ENCODE measurements at regions not wholly inside any gene's neighbourhood (a gene's known extent, or its start where the extent isn't known, plus 50 kb on each side); places are given as distances from the start of the nearest gene placed in this dataset.

- WGBS (ENCODE audit: insufficient coverage, low lambda C conversion rate) = 100% methylated on average over 1 of the region's 1 CpG
- H3K4me1 ChIP-seq (ENCODE audit: control insufficient read depth, insufficient read depth, low read length) = no peaks in the 10 kb centered on the region
- no peak overlapping the region for H3K4me3 ChIP-seq (ENCODE audit: low read length)
- no peaks in the 10 kb centered on the region for H3K36me3 ChIP-seq (ENCODE audit: control insufficient read depth, insufficient read depth, low read length)
- H3K27me3 ChIP-seq (ENCODE audit: control insufficient read depth, insufficient read depth, low read length) = no peaks in the 10 kb centered on the region
- no peak overlapping the region for H3K27ac ChIP-seq (ENCODE audit: low read length)
- DNase-seq = no peak
- H3K9me3 ChIP-seq (ENCODE audit: control insufficient read depth, low read depth, low read length) = no peaks in the 10 kb centered on the region
Measured at GRCh38 chr6:80728101-80728750, 621.8 kb downstream of the BCKDHB start.

- no peak for DNase-seq
- Histone ChIP-seq H3K9me3 (ENCODE audit: control insufficient read depth, low read depth, low read length) (no peaks in the 10 kb centered on the region), H3K36me3 (ENCODE audit: control insufficient read depth, insufficient read depth, low read length) (no peaks in the 10 kb centered on the region), H3K27ac (ENCODE audit: low read length) (no peak overlapping the region), H3K4me1 (ENCODE audit: control insufficient read depth, insufficient read depth, low read length) (no peaks in the 10 kb centered on the region), H3K4me3 (ENCODE audit: low read length) (no peak overlapping the region), H3K27me3 (ENCODE audit: control insufficient read depth, insufficient read depth, low read length) (no peaks in the 10 kb centered on the region)
- 63% methylated on average over 2 of the region's 5 CpGs for WGBS (ENCODE audit: insufficient coverage, low lambda C conversion rate)
Measured at GRCh38 chr6:80725156-80725930, 618.9 kb downstream of the BCKDHB start.

GRCh38 chr6:80720824-80721223, 614.4 kb downstream of the BCKDHB start:
- no peak for DNase-seq
- no peak overlapping the region for H3K4me3 ChIP-seq (ENCODE audit: low read length)
- H3K27ac ChIP-seq (ENCODE audit: low read length) = no peak overlapping the region
- no peaks in the 10 kb centered on the region for H3K36me3 ChIP-seq (ENCODE audit: control insufficient read depth, insufficient read depth, low read length)
- H3K27me3 ChIP-seq (ENCODE audit: control insufficient read depth, insufficient read depth, low read length) = no peaks in the 10 kb centered on the region
- no peaks in the 10 kb centered on the region for H3K4me1 ChIP-seq (ENCODE audit: control insufficient read depth, insufficient read depth, low read length)
- whole genome bisulfite sequencing (ENCODE audit: insufficient coverage, low lambda C conversion rate) = no CpG with 5 or more reads among the region's 3 CpGs
- no peaks in the 10 kb centered on the region for H3K9me3 ChIP-seq (ENCODE audit: control insufficient read depth, low read depth, low read length)

- no peak for DNase-seq
- WGBS (ENCODE audit: insufficient coverage, low lambda C conversion rate) = 73% methylated on average over 2 of the region's 6 CpGs
- no peak overlapping the region for H3K27ac ChIP-seq (ENCODE audit: low read length)
- no peaks in the 10 kb centered on the region for H3K9me3 ChIP-seq (ENCODE audit: control insufficient read depth, low read depth, low read length)
- no peaks in the 10 kb centered on the region for H3K36me3 ChIP-seq (ENCODE audit: control insufficient read depth, insufficient read depth, low read length)
- H3K4me3 ChIP-seq (ENCODE audit: low read length) = no peak overlapping the region
- no peaks in the 10 kb centered on the region for H3K27me3 ChIP-seq (ENCODE audit: control insufficient read depth, insufficient read depth, low read length)
- no peaks in the 10 kb centered on the region for H3K4me1 ChIP-seq (ENCODE audit: control insufficient read depth, insufficient read depth, low read length)
Measured at GRCh38 chr6:80714513-80714912, 608.0 kb downstream of the BCKDHB start.

GRCh38 chr6:80698459-80698858, 592.0 kb downstream of the BCKDHB start:
- Histone ChIP-seq H3K36me3 (ENCODE audit: control insufficient read depth, insufficient read depth, low read length) (no peaks in the 10 kb centered on the region), H3K9me3 (ENCODE audit: control insufficient read depth, low read depth, low read length) (peaks cover 3% of the 10 kb centered on the region), H3K4me3 (ENCODE audit: low read length) (no peak overlapping the region), H3K27ac (ENCODE audit: low read length) (no peak overlapping the region), H3K4me1 (ENCODE audit: control insufficient read depth, insufficient read depth, low read length) (no peaks in the 10 kb centered on the region), H3K27me3 (ENCODE audit: control insufficient read depth, insufficient read depth, low read length) (no peaks in the 10 kb centered on the region)
- no peak for DNase-seq
- WGBS (ENCODE audit: insufficient coverage, low lambda C conversion rate) = 100% methylated on average over 1 of the region's 3 CpGs

- H3K27ac ChIP-seq (ENCODE audit: low read length) = no peak overlapping the region
- no peak overlapping the region for H3K4me3 ChIP-seq (ENCODE audit: low read length)
Measured at GRCh38 chr6:80696268-80696667, 589.8 kb downstream of the BCKDHB start.

GRCh38 chr6:80690551-80691131, 584.2 kb downstream of the BCKDHB start:
- Histone ChIP-seq H3K4me3 (ENCODE audit: low read length) (no peak overlapping the region), H3K27ac (ENCODE audit: low read length) (no peak overlapping the region), H3K9me3 (ENCODE audit: control insufficient read depth, low read depth, low read length) (no peaks in the 10 kb centered on the region), H3K27me3 (ENCODE audit: control insufficient read depth, insufficient read depth, low read length) (no peaks in the 10 kb centered on the region), H3K36me3 (ENCODE audit: control insufficient read depth, insufficient read depth, low read length) (no peaks in the 10 kb centered on the region), H3K4me1 (ENCODE audit: control insufficient read depth, insufficient read depth, low read length) (no peaks in the 10 kb centered on the region)
- no peak for DNase-seq
- 59% methylated on average over 2 of the region's 6 CpGs for WGBS (ENCODE audit: insufficient coverage, low lambda C conversion rate)

More at GRCh38 chr6:80696268-80696667, 589.8 kb downstream of the BCKDHB start:
- H3K27me3 ChIP-seq (ENCODE audit: control insufficient read depth, insufficient read depth, low read length) = no peaks in the 10 kb centered on the region
- no peaks in the 10 kb centered on the region for H3K36me3 ChIP-seq (ENCODE audit: control insufficient read depth, insufficient read depth, low read length)
- no peaks in the 10 kb centered on the region for H3K9me3 ChIP-seq (ENCODE audit: control insufficient read depth, low read depth, low read length)
- no peak for DNase-seq
- H3K4me1 ChIP-seq (ENCODE audit: control insufficient read depth, insufficient read depth, low read length) = no peaks in the 10 kb centered on the region

- DNase-seq = no peak
- H3K27ac ChIP-seq (ENCODE audit: low read length) = no peak overlapping the region
- no peaks in the 10 kb centered on the region for H3K27me3 ChIP-seq (ENCODE audit: control insufficient read depth, insufficient read depth, low read length)
- no peak overlapping the region for H3K4me3 ChIP-seq (ENCODE audit: low read length)
- no peaks in the 10 kb centered on the region for H3K9me3 ChIP-seq (ENCODE audit: control insufficient read depth, low read depth, low read length)
- H3K4me1 ChIP-seq (ENCODE audit: control insufficient read depth, insufficient read depth, low read length) = no peaks in the 10 kb centered on the region
- H3K36me3 ChIP-seq (ENCODE audit: control insufficient read depth, insufficient read depth, low read length) = no peaks in the 10 kb centered on the region
- WGBS (ENCODE audit: insufficient coverage, low lambda C conversion rate) = 72% methylated on average over 3 of the region's 3 CpGs
Measured at GRCh38 chr6:80689716-80690395, 583.4 kb downstream of the BCKDHB start.

GRCh38 chr6:80679992-80680391, 573.5 kb downstream of the BCKDHB start:
- no peak overlapping the region for H3K4me3 ChIP-seq (ENCODE audit: low read length)
- DNase-seq = no peak
- peaks cover 3% of the 10 kb centered on the region for H3K9me3 ChIP-seq (ENCODE audit: control insufficient read depth, low read depth, low read length)
- H3K27ac ChIP-seq (ENCODE audit: low read length) = no peak overlapping the region
- no peaks in the 10 kb centered on the region for H3K27me3 ChIP-seq (ENCODE audit: control insufficient read depth, insufficient read depth, low read length)
- no CpG with 5 or more reads among the region's 2 CpGs for WGBS (ENCODE audit: insufficient coverage, low lambda C conversion rate)
- no peaks in the 10 kb centered on the region for H3K4me1 ChIP-seq (ENCODE audit: control insufficient read depth, insufficient read depth, low read length)
- H3K36me3 ChIP-seq (ENCODE audit: control insufficient read depth, insufficient read depth, low read length) = no peaks in the 10 kb centered on the region

- no peaks in the 10 kb centered on the region for H3K4me1 ChIP-seq (ENCODE audit: control insufficient read depth, insufficient read depth, low read length)
- no CpG with 5 or more reads among the region's 3 CpGs for WGBS (ENCODE audit: insufficient coverage, low lambda C conversion rate)
- no peak for DNase-seq
- no peak overlapping the region for H3K4me3 ChIP-seq (ENCODE audit: low read length)
- no peaks in the 10 kb centered on the region for H3K27me3 ChIP-seq (ENCODE audit: control insufficient read depth, insufficient read depth, low read length)
- H3K9me3 ChIP-seq (ENCODE audit: control insufficient read depth, low read depth, low read length) = peaks cover 3% of the 10 kb centered on the region
- no peak overlapping the region for H3K27ac ChIP-seq (ENCODE audit: low read length)
- H3K36me3 ChIP-seq (ENCODE audit: control insufficient read depth, insufficient read depth, low read length) = no peaks in the 10 kb centered on the region
Measured at GRCh38 chr6:80676386-80676785, 569.9 kb downstream of the BCKDHB start.
